ENCODE measurements at regions not wholly inside any gene's neighbourhood (a gene's known extent, or its start where the extent isn't known, plus 50 kb on each side); places are given as distances from the start of the nearest gene placed in this dataset.

- TF ChIP-seq, protein P1, sequence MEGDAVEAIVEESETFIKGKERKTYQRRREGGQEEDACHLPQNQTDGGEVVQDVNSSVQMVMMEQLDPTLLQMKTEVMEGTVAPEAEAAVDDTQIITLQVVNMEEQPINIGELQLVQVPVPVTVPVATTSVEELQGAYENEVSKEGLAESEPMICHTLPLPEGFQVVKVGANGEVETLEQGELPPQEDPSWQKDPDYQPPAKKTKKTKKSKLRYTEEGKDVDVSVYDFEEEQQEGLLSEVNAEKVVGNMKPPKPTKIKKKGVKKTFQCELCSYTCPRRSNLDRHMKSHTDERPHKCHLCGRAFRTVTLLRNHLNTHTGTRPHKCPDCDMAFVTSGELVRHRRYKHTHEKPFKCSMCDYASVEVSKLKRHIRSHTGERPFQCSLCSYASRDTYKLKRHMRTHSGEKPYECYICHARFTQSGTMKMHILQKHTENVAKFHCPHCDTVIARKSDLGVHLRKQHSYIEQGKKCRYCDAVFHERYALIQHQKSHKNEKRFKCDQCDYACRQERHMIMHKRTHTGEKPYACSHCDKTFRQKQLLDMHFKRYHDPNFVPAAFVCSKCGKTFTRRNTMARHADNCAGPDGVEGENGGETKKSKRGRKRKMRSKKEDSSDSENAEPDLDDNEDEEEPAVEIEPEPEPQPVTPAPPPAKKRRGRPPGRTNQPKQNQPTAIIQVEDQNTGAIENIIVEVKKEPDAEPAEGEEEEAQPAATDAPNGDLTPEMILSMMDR (IDR thresholded peaks at IDR 0.05) = no peak
- TF ChIP-seq POLR2A (IDR thresholded peaks at IDR 0.05) = no peak
Observed at GRCh38 chr11:127993281-127993680, 594.1 kb downstream of the ETS1 start.

Data from uterus (tissue), 2 donors.